SU-DHL-6 (cell line): ENCODE measurements at regions not wholly inside any gene's neighbourhood (a gene's known extent, or its start where the extent isn't known, plus 50 kb on each side); places are given as distances from the start of the nearest gene placed in this dataset.

Experiments used
- H2AFZ ChIP-seq: fragments of 200-600 bp; sonication (generic); 2 replicates; pipeline ENCODE4 v1.6.1; 2014; ENCODE audit warnings: low read depth, mild to moderate bottlenecking, moderate library complexity, mixed read lengths, antibody characterized with exemption, low read length; ENCODE audit not compliant: severe bottlenecking
- H3F3A ChIP-seq: fragments of 200-600 bp; shearing (Covaris generic); 2 replicates; pipeline ENCODE4 v1.6.0; 2016; ENCODE audit warnings: antibody characterized with exemption, mild to moderate bottlenecking; ENCODE audit not compliant: insufficient read depth
- H3K27ac ChIP-seq: fragments of 200-600 bp; sonication (generic); 2 replicates; pipeline ENCODE4 v1.5.1; 2016; ENCODE audit warnings: low read depth, mild to moderate bottlenecking, low read length, moderate library complexity, mixed read lengths
- H3K27me3 ChIP-seq: fragments of 200-600 bp; sonication (generic), shearing (Covaris generic); 2 replicates; pipeline ENCODE4 v1.6.0; 2014; ENCODE audit warnings: mild to moderate bottlenecking, low read length
- H3K36me3 ChIP-seq: fragments of 200-600 bp; sonication (generic); 2 replicates; pipeline ENCODE4 v1.6.1; 2014; ENCODE audit warnings: mild to moderate bottlenecking, low read length, mixed read lengths
- H3K4me2 ChIP-seq: fragments of 300-600, 200-600 bp; shearing (Covaris generic), sonication (generic); 2 replicates; pipeline ENCODE4 v1.6.0; 2014; ENCODE audit warnings: low read length, low read depth, mild to moderate bottlenecking; ENCODE audit not compliant: poor library complexity, severe bottlenecking
- H3K4me3 ChIP-seq: fragments of 200-600 bp; sonication (generic); 2 replicates; pipeline ENCODE4 v1.5.1; 2014; ENCODE audit warnings: antibody characterized with exemption, low read length, mild to moderate bottlenecking, mixed read lengths; ENCODE audit not compliant: insufficient read depth, poor library complexity, severe bottlenecking
- H3K79me2 ChIP-seq: fragments of 200-600 bp; sonication (generic); 2 replicates; pipeline ENCODE4 v1.6.1; 2014; ENCODE audit warnings: mild to moderate bottlenecking, low read length, moderate library complexity; ENCODE audit not compliant: insufficient read depth
- H3K9ac ChIP-seq: fragments of 200-600 bp; sonication (generic); 2 replicates; pipeline ENCODE4 v1.7.0; 2014; ENCODE audit warnings: mild to moderate bottlenecking, low read length
- H3K9me2 ChIP-seq: fragments of 200-600 bp; sonication (generic); replicated peaks from 2 replicates; pipeline ENCODE4 v1.6.1; 2014; ENCODE audit warnings: low read length; ENCODE audit not compliant: insufficient read depth
- H3K9me3 ChIP-seq: fragments of 200-600 bp; sonication (generic); 2 replicates; pipeline ENCODE4 v1.6.1; 2014; ENCODE audit warnings: low read length, mixed read lengths; ENCODE audit not compliant: insufficient read depth
- H4K20me1 ChIP-seq: fragments of 200-600 bp; sonication (generic); 2 replicates; pipeline ENCODE4 v1.6.1; 2014; ENCODE audit warnings: low read depth, mild to moderate bottlenecking, antibody characterized with exemption, low read length, moderate library complexity, mixed read lengths
- EZH2phosphoT487 ChIP-seq: fragments of 200-600 bp; sonication (generic), shearing (Covaris generic); conservative IDR thresholded peaks from 2 replicates; pipeline ENCODE4 v1.6.1; 2018; ENCODE audit warnings: mild to moderate bottlenecking, antibody characterized with exemption, low read length, moderate library complexity, mixed read lengths
- TF ChIP-seq, protein P1 (sequence below): fragments of 200-600 bp; sonication (generic); IDR thresholded peaks from one replicate; pipeline ENCODE4 v1.5.1; 2017; ENCODE audit warnings: antibody characterized with exemption, mild to moderate bottlenecking, low read length, moderate library complexity; ENCODE audit not compliant: insufficient read depth, poor library complexity, severe bottlenecking

DNA sequence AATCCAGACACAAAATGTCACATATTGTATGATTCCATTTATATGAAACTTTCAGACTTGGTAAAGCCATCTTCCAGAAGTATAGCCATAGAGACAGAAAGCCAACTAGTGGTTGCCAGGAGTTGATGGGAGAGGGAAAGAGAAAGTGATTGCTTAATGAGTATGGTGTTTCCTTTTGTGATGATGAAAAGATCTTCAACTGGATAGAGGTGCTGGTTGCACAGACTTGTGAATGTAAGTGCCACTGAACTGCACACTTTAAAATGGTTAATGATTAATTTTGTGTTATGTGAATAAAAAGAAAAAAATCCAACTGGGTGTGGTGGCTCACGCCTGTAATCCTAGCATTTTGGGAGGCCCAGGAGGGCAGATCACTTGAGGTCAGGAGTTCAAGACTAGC, 135.3 kb upstream of the SLC1A4 start:
- no peak overlapping the region for H3K9ac ChIP-seq
- H2AFZ ChIP-seq, result no peak overlapping the region

DNA sequence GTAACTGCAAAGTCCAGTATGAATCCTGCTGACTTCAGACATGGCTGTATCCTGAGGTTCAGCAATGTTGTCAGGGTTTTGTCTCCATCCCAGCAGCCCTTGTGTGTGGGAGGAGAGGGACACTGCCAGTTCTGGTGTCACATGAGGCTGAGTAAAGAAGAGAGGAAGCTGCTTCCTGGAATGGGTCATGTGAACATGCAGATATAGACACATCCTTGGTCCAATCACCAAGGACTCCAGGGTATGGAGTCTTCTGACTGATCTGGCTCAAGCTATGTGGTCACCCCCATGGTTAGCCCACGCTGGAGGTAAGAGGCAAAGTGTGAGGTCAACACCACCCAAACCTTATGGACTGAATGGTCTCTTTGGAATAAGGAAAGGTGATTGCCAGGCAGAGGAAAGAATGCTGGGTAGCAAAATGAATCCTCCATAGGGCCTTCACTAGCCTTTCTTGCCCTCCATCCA, 134.4 kb upstream of the SLC1A4 start:
- H4K20me1 ChIP-seq, result no peaks in the 10 kb centered on the region
- H3K4me3 ChIP-seq, result no peak overlapping the region
- H3K9me3 ChIP-seq, result no peaks in the 10 kb centered on the region
- TF ChIP-seq, protein P1, sequence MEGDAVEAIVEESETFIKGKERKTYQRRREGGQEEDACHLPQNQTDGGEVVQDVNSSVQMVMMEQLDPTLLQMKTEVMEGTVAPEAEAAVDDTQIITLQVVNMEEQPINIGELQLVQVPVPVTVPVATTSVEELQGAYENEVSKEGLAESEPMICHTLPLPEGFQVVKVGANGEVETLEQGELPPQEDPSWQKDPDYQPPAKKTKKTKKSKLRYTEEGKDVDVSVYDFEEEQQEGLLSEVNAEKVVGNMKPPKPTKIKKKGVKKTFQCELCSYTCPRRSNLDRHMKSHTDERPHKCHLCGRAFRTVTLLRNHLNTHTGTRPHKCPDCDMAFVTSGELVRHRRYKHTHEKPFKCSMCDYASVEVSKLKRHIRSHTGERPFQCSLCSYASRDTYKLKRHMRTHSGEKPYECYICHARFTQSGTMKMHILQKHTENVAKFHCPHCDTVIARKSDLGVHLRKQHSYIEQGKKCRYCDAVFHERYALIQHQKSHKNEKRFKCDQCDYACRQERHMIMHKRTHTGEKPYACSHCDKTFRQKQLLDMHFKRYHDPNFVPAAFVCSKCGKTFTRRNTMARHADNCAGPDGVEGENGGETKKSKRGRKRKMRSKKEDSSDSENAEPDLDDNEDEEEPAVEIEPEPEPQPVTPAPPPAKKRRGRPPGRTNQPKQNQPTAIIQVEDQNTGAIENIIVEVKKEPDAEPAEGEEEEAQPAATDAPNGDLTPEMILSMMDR, result no peak
- TF ChIP-seq EZH2phosphoT487, result no peak
- H3K79me2 ChIP-seq, result no peaks in the 10 kb centered on the region
- H3K4me2 ChIP-seq, result no peak overlapping the region
- no peaks in the 10 kb centered on the region for H3K9me2 ChIP-seq
- no peaks in the 10 kb centered on the region; the same call in 1 of the 2 replicates for H3F3A ChIP-seq
- H2AFZ ChIP-seq, result no peak overlapping the region
- H3K27ac ChIP-seq, result no peak overlapping the region
- no peak overlapping the region for H3K9ac ChIP-seq
- H3K27me3 ChIP-seq, result no peaks in the 10 kb centered on the region
- H3K36me3 ChIP-seq, result no peaks in the 10 kb centered on the region

More for the DNA sequence above, 135.3 kb upstream of the SLC1A4 start:
- Histone ChIP-seq H3K36me3 (no peaks in the 10 kb centered on the region), H3F3A (no peaks in the 10 kb centered on the region; the same call in 1 of the 2 replicates), H3K79me2 (no peaks in the 10 kb centered on the region), H3K27me3 (no peaks in the 10 kb centered on the region), H3K4me2 (no peak overlapping the region), H3K4me3 (no peak overlapping the region), H3K27ac (no peak overlapping the region), H3K9me3 (no peaks in the 10 kb centered on the region), H4K20me1 (no peaks in the 10 kb centered on the region), H3K9me2 (no peaks in the 10 kb centered on the region)
- no peak for TF ChIP-seq EZH2phosphoT487
- TF ChIP-seq, protein P1, result no peak

DNA sequence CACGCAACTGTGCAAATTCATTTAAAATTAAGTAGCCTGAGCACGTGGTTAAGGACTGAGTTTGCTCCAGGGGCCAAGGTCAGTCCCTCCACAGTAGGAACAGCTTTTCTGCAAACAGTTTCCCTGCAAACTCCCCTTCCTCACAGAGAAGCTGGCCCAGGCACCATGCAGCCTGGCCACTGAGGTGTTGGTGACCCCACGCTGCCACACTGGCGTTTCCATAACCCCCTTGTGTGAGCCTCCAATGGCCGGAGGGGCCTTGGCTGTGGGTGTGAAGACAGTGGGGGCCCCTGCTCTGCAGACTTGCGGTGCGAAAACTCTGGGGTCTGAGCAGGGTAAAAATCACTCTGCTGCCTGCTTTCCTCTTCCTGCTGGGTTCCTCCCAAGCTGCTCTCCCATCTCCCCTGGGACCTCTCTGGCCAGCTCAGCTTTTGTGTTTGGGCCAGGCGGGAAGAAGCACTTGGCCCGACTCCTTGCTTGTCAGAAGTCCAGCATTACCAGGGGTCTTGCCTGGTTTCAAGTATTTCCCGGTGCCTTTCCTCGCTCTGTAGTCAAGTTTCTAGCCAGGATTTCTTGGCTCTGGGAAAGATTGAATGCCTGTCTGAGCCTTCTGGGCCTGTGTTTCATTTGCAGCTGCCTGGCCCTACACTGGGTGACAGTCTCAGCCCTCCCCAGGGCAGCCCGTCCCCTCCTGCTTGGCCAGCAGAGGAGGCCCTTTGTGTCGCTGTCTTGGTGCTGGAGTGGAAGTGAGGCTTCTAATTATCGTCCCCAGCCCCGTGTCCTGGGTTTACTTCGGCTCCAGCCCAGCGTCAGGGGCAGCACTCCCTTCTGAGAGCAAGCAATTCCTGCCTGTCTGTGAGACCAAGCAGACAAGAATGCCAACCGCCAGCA, 131.4 kb upstream of the SLC1A4 start:
- Histone ChIP-seq H3K4me2 (no peak overlapping the region), H3K9ac (no peak overlapping the region), H3K36me3 (no peaks in the 10 kb centered on the region), H3F3A (no peaks in the 10 kb centered on the region; the same call in 1 of the 2 replicates), H3K4me3 (no peak overlapping the region), H3K79me2 (no peaks in the 10 kb centered on the region), H3K9me2 (no peaks in the 10 kb centered on the region), H3K9me3 (0 out of 2 replicates have a peak, but pooled peaks cover 3% of the 10 kb centered on the region), H2AFZ (no peak overlapping the region), H3K27me3 (no peaks in the 10 kb centered on the region), H3K27ac (no peak overlapping the region), H4K20me1 (no peaks in the 10 kb centered on the region)
- TF ChIP-seq, protein P1, result no peak
- TF ChIP-seq EZH2phosphoT487, result no peak
